Gastroesophageal sphincter (tissue), 4 donors: ENCODE measurements at regions not wholly inside any gene's neighbourhood (a gene's known extent, or its start where the extent isn't known, plus 50 kb on each side); places are given as distances from the start of the nearest gene placed in this dataset.

Experiments
- ATAC-seq: fragments of 150-250 bp; one replicate; pipeline ENCODE4 v1.9.1; 2016; ENCODE audit warnings: mild to moderate bottlenecking, moderate library complexity
- H3K27ac ChIP-seq, 4 donors: fragments of 200-600 bp; sonication (generic) in 3 of 4; 1 replicate in 3 of 4; 2 replicates in 1 of 4; pipeline ENCODE4 v1.5.1; 2016 to 2019
- H3K27me3 ChIP-seq: fragments of 200-600 bp; sonication (generic); one replicate; pipeline ENCODE4 v1.5.1; 2019
- H3K36me3 ChIP-seq, 2 donors: fragments of 200-600 bp; sonication (generic); one replicate each; pipeline ENCODE4 v1.5.1; 2019; ENCODE audit warnings: control low read depth in 1 of 2
- H3K4me1 ChIP-seq, 3 donors: fragments of 200-600 bp; sonication (generic); 1 replicate in 2 of 3; 2 replicates in 1 of 3; pipeline ENCODE4 v1.5.1; 2016 to 2019; ENCODE audit warnings: control low read depth in 2 of 3
- H3K4me3 ChIP-seq, 2 donors: fragments of 200-600 bp; sonication (generic); one replicate each; pipeline ENCODE4 v1.5.1; 2019; ENCODE audit warnings: mild to moderate bottlenecking in 1 of 2, moderate library complexity in 1 of 2
- H3K9me3 ChIP-seq, 3 donors: fragments of 200-600 bp; sonication (generic); one replicate each; pipeline ENCODE4 v1.5.1; 2017 to 2019; ENCODE audit warnings: control low read depth in 2 of 3
- EP300 ChIP-seq: sonication (generic); formaldehyde crosslinking; IDR thresholded peaks from one replicate; pipeline ENCODE4 v1.6.1; 2017; ENCODE audit warnings: antibody characterized with exemption, mild to moderate bottlenecking
- POLR2A ChIP-seq, 2 donors: fragments of 450-650 bp; IDR thresholded peaks; one replicate each; pipeline ENCODE4 v1.6.1; 2017; ENCODE audit warnings: antibody characterized with exemption in 2 of 2, mild to moderate bottlenecking in 2 of 2, moderate library complexity in 1 of 2
- POLR2AphosphoS5 ChIP-seq: sonication (generic); formaldehyde crosslinking; IDR thresholded peaks from one replicate; pipeline ENCODE4 v1.6.1; 2017; ENCODE audit warnings: antibody characterized with exemption
- WGBS, 2 donors: methylation state at CpG; one replicate each; pipeline ENCODE4 v1.1.5; 2018; ENCODE audit warnings: low coverage in 1 of 2; 5-methylcytosine and 5-hydroxymethylcytosine counted together
- TF ChIP-seq, protein P1 (sequence below), 4 experiments: fragments of 200-600 bp in 2 of 4; fragments of 450-650 bp in 2 of 4; sonication (generic) in 1 of 4; IDR thresholded peaks; one replicate each; pipeline ENCODE4 v1.5.1; 2017 to 2019; ENCODE audit warnings: antibody characterized with exemption in 4 of 4, mild to moderate bottlenecking in 2 of 4, moderate library complexity in 2 of 4

DNA sequence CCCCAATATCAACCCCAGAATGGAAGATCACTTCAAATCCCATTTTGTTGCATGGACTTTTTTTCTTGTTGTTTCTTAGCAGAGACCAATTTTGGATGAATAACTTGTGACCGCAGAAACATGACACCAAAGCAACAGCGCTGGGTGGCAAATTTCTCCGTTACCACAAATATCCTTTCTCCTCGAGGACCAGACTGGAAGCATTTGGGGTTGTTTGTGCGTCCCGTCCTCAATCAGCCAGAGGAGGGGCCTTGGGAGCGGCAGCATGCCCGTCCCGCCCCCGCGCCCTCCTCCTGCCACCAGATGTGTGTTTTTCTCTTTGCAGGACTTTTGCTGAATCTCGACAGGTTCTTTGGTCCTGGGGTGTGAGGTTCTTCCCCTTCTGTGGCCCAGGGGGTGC, 282.5 kb upstream of the FOXF1 start:
- peaks cover 0 to 18% (median 0%) of the 10 kb centered on the region in 3 donors for H3K4me1 ChIP-seq
- no peak overlapping the region for H3K27ac ChIP-seq
- H3K36me3 ChIP-seq = no peaks in the 10 kb centered on the region
- H3K27me3 ChIP-seq = no peaks in the 10 kb centered on the region
- TF ChIP-seq, protein P1, sequence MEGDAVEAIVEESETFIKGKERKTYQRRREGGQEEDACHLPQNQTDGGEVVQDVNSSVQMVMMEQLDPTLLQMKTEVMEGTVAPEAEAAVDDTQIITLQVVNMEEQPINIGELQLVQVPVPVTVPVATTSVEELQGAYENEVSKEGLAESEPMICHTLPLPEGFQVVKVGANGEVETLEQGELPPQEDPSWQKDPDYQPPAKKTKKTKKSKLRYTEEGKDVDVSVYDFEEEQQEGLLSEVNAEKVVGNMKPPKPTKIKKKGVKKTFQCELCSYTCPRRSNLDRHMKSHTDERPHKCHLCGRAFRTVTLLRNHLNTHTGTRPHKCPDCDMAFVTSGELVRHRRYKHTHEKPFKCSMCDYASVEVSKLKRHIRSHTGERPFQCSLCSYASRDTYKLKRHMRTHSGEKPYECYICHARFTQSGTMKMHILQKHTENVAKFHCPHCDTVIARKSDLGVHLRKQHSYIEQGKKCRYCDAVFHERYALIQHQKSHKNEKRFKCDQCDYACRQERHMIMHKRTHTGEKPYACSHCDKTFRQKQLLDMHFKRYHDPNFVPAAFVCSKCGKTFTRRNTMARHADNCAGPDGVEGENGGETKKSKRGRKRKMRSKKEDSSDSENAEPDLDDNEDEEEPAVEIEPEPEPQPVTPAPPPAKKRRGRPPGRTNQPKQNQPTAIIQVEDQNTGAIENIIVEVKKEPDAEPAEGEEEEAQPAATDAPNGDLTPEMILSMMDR (IDR thresholded peaks at IDR 0.05) = no peak
- TF ChIP-seq POLR2AphosphoS5 (no peak), EP300 (no peak), POLR2A (IDR thresholded peaks at IDR 0.05) (no peak)
- no peaks in the 10 kb centered on the region for H3K9me3 ChIP-seq
- no peak overlapping the region for H3K4me3 ChIP-seq
- 85 to 91% methylated on average over 3 to 4 of the region's 12 CpGs for WGBS, 2 donors
- ATAC-seq = no peak

DNA sequence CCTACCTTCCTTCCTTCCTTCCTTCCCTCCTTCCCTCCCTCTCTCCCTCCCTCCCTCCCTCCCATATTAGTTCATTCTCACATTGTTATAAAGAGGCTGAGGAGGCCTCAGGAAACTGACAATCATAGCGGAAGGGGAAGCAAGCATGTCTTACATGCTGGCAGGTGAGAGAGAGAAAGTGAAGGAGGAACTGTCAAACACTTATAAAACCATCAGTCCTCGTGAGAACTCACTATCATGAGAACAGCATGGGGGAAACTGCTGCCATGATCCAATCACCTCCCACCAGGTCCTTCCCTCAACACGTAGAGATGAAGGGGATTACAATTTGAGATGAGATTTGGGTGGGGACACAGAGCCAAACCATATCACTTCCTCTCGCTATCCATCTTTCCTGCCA, 281.6 kb upstream of the FOXF1 start:
- ATAC-seq = no peak

DNA sequence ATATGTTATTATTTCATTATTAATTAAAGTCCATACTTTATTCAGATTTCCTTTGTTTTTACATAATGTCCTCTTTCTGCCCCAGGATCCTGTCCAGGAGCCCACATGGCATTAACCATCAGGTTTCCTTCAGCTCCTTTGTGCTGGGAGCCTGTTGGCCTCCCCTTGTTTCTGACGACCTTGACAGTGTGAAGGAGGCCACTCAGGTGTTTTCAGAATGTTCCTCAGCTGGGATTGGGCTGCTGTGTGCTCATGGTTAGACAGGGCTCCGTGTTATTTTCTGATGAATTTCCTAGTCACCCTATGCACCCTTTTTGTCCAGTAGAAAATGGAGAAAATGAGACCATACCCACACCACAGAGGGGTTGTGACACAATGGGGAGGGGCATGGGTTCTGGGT, 281.0 kb upstream of the FOXF1 start:
- peaks cover 0 to 5% (median 0%) of the 10 kb centered on the region in 3 donors for H3K4me1 ChIP-seq
- H3K9me3 ChIP-seq = no peaks in the 10 kb centered on the region
- no peak for ATAC-seq
- no peak overlapping the region for H3K4me3 ChIP-seq
- WGBS, 2 donors = 83% methylated on average over 1 of the region's 2 CpGs; no CpG with 5 or more reads in 1 of the 2 donors
- H3K36me3 ChIP-seq = no peaks in the 10 kb centered on the region
- no peaks in the 10 kb centered on the region for H3K27me3 ChIP-seq
- no peak overlapping the region for H3K27ac ChIP-seq
- TF ChIP-seq POLR2AphosphoS5 (no peak), POLR2A (IDR thresholded peaks at IDR 0.05) (no peak), EP300 (no peak)
- TF ChIP-seq, protein P1 (IDR thresholded peaks at IDR 0.05) = no peak

More for the DNA sequence above, 281.6 kb upstream of the FOXF1 start:
- H3K4me3 ChIP-seq = no peak overlapping the region
- H3K27ac ChIP-seq = no peak overlapping the region
- 81 to 86% methylated on average over 3 to 4 of the region's 4 CpGs for WGBS, 2 donors
- peaks cover 0 to 9% (median 0%) of the 10 kb centered on the region in 3 donors for H3K4me1 ChIP-seq
- no peaks in the 10 kb centered on the region for H3K9me3 ChIP-seq
- H3K27me3 ChIP-seq = no peaks in the 10 kb centered on the region
- TF ChIP-seq, protein P1 (IDR thresholded peaks at IDR 0.05) = no peak
- TF ChIP-seq POLR2AphosphoS5 = no peak
- TF ChIP-seq POLR2A (IDR thresholded peaks at IDR 0.05) = no peak
- no peak for TF ChIP-seq EP300
- H3K36me3 ChIP-seq = no peaks in the 10 kb centered on the region

DNA sequence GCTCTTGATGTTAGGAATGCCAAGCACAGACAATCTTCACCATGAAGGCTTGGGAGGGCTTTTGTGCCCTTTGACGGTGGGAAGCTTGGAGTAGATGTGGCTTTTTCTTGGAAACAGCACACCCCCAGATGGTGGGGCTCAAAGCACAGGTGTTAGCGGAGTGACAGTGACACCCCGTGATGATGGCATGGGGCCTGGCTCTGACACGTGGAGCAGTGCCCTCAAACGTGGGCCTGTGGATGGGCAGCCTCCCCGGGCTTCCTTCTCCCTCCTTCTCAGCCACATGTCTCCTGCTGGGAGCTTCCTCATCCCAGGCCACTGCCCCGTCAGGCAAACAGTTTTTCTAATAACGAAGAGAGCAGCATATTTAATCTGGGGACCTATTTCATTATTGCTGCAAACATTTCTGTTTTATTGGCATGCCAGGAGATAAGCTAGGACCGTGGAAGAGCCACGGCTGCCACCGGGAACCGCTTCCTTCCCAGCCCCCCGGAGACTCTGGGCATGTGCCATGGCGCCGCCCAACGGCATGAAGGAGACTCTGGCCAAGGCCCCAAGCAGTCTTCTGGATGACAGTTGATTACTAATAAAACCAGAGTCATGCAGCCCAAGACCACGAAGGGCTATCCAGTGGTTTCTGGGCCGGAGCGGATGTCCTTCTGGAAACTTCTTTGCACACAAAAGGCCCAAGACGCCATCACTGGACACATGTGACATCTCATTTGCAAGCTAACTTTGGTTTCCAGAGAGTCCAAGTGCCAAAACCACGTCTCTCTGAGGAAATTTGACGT, 280.3 kb upstream of the FOXF1 start:
- Histone ChIP-seq H3K9me3 (no peaks in the 10 kb centered on the region), H3K4me3 (no peak overlapping the region), H3K4me1 (peaks cover 0 to 5% (median 0%) of the 10 kb centered on the region in 3 donors), H3K36me3 (no peaks in the 10 kb centered on the region), H3K27ac (no peak overlapping the region), H3K27me3 (no peaks in the 10 kb centered on the region)
- ATAC-seq = no peak
- no peak for TF ChIP-seq POLR2AphosphoS5
- TF ChIP-seq, protein P1 (IDR thresholded peaks at IDR 0.05) = no peak
- no peak for TF ChIP-seq EP300
- TF ChIP-seq POLR2A (IDR thresholded peaks at IDR 0.05) = no peak
- WGBS, 2 donors = 91 to 95% methylated on average over 10 to 11 of the region's 22 CpGs
